Kidney capillary endothelial cell (primary cell): ENCODE measurements at regions not wholly inside any gene's neighbourhood (a gene's known extent, or its start where the extent isn't known, plus 50 kb on each side); places are given as distances from the start of the nearest gene placed in this dataset.

ENCODE experiments used
- DNase-seq: peaks from one replicate; pipeline ENCODE4 v3.0.0-alpha.2; 2018; ENCODE audit warnings: low spot score

DNA sequence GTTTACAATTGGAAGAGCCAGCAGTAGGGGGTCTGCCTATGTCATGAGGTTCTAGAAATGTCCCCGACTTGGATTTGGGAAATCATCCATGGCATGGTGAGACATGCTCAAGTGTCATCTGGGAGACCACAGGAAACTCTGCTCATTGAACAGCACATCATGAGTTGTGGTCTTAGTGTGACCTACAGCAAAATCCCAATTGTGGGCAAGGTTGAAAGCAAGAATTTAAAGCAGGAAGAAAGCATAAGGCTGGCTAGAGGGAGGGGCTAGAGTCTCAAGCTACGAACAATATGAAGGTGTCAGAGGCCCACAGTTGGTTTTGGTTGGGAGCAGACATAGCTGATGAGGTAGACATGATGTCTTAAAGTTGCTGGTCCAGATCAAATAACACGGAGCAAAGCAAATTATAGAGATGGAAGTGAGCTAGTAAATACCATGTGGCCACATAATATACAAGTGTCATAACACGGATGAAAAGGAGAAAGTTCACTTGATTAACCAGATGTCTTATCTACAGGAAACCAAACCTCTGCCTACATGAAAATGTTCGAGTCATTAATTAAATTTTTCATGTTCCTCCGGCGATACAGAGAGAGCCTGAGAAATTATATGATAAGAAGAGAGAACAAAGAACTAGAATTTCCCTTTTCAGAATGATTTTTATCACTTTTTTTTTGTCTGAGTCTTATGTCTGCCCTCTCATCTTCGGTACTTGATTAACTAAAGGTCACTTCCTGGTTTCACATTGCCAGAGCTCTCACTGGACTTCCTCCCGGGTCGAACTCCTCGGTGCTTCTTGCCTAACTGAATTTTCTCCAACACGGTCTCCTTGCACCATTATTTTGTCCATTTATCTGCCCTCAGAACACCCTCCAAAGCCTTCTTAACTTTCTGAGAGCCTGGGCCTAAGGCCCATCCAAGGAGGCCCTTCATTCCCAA, 67.5 kb upstream of the DUSP10 start:
- no peak for DNase-seq

DNA sequence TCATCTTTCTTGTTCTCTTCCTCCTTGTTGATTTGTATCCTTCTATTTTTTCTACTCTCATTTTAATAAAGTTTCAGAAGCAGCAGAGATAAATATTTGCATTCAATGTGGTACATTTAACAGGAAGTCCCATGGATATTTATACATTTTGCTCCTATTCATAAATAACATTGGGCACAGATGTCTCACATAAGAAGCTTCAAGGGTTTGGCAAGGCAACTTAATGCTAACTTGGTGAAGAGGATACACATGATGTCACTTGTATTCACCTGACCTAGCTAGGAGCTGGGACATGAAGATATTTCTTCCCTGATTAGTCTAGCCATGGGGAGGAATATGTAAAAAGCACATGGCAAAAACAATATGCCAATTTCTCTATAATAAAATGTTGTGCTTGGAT, 65.1 kb upstream of the DUSP10 start:
- no peak for DNase-seq

DNA sequence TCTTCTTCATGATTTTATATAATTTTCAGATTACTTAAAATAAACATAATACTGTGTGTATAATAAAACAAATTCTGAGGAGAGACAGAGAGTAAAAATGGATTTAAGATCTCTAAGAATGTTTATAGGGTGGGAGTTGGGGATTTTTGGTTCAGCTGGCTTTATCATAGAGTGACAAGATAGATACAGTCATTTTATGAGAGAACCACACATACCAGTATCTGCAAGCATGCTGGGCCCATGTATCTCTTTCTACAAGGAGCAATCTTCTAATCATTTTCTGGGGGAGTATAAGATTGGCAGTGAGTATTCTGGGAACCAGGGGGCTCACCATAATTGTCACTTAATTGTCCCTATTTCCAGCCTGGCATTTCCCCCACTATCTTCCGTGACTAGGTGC, 64.3 kb upstream of the DUSP10 start:
- DNase-seq, result no peak

DNA sequence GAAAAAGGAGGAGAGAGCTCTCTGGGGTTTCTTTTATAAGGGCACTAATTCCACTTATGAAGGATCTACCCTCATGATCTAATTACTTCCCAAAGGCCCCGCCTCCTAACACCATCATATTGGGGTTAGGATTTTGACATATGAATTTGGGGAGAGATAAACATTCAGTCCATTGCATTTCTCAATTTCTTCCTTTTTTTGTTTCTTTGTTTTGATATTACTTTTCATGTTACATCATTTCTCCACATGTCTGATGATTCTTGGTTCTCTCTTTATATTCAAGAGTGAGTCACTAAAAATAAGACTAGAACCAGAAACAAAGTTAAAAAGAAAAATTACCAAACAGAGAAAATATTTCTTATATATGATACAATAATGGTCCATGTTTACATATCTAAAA, 63.2 kb upstream of the DUSP10 start:
- no peak for DNase-seq

DNA sequence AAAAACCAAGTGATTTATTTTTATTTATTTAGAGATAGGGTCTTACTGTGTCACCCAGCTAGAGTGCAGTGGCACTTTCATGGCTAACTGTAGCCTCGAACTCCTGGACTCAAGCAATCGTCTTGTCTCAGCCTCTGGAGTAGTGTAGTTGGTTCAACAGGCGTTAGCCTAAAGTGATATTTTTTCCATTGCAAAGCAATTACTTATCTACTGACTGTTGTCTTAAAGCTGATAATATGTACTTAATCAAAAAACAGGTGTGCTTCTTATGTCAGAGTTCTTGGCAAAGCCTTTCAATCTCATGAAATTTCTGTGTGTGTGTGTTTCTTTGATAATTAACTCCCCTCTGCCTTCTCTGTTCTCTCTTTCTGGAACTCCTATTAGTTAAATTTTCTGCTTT, 62.4 kb upstream of the DUSP10 start:
- no peak for DNase-seq

DNA sequence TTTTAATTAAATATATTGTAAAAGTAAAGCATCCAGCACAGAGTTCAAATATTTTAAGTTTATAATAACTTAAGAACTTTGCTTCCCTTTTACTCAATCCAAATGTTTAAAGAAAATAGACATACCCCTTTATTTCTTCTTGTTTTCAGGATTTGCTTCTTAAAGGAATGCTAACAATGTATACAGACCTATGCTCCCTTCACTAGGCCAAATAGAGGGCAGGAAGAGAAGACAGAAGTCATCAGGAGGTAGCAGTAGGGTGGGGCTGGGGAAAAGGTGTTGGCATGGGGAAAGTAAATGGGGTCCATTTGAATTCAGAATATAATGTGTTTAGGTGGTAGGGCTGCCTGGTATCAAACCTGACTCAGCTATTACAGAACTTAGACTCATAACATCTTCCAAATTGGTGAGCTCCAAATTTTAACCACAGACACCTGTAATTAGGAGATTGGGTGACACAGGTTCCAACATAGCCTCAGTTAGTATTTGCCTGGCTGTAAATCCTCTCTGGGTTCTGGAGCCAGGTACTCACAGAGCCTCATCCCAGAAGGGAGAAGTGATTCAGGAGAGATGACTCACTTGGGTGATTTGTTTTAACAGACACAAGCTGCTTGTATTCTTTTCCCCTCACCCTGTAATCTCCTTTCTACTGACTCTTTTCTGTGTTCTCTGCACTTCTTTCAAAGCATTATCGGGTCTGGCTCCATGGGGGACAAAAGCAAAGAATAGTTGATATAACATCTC, 60.1 kb upstream of the DUSP10 start:
- DNase-seq, result peak; percentile 43

DNA sequence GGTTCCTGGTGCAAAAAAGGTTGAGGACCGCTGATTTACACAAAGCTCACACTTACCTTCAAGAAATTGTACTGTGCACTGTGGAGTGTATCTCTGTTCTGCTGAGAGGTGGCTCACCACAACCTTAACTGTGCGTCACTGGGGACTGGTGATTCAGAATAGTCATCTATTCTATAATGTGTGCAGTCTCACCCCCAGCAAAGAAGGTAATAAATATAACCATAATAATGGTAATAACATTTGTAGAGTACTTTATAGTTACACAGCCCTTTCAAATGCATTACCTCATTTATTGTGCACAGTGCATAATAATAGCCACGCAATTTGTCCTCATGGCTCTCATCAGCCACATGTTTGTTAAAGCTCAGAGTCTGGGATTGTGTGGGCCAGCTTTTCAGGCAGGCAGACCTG, 59.4 kb upstream of the DUSP10 start:
- DNase-seq, result no peak

DNA sequence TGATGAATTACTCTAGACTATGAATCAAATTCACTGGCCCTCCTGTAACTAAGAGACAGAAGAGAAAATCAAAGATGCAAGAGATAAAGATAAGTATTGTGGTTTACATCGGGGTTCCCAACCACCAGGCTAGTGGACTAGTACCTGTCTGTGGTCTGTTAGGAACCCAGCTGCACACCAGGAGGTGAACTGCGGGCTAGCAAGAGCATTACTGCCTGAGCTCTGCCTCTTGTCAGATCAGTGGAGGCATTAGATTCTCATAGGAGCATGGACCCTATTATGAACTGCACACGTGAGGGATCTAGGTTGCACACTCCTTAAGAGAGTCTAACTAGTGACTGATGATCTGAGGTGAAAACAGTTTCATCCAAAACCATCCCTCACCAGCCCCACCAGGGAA, 58.9 kb upstream of the DUSP10 start:
- DNase-seq, result no peak

DNA sequence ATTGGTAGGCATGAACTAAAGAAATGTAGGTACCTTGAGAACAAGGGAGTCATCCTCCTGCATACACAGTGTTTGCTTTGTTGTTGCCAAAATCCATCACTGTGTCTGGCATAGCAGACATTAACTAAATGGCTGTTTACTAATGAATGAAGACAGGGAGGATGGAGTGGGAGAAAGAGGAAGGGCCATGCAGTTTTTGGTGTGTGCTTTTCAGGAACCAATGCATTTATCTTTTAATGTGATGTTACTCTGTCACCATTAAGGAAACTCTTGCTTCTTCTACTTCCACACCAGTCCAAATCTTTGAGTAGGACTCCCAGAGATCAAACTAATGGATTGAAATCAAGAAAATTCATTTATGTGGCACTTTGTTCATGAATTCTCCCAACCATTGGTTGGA, 55.6 kb upstream of the DUSP10 start:
- DNase-seq, result no peak

DNA sequence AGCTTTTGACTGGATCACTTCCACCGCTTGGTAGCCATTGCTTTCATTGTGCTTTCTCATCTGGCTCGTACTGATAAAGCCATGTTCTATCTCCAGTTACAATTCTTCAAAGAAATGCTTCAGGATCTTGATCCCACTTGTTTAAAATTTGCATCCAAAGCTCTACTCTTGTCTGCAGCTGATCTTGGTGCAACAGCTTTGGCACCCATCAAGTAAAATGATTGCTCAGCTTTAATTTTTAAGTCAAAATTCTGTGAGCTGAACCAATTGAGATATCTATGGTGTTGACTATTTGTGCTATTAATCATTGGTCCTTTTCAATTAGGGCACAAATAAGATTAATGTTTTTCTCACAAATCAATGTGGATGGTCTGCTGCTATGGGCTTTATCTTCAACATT, 54.8 kb upstream of the DUSP10 start:
- no peak for DNase-seq

DNA sequence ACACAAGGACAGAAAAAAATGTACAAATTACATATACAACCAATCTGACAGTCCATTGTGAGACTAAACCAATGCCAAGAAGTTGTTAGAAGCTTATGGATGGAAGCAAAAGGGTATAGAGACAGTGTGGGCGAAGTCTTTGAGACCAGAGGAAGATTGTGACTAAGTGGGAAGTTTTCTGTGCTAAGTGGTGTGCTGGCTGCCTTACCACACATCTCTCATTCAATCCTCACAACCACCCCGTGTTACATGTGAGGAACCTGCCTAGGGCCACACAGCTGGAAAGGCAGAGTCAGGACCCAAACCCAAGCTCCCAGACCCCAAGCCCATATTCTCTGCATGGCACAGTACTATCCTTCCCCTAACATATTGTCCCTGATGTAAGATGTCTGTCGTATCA, 53.5 kb upstream of the DUSP10 start:
- no peak for DNase-seq

DNA sequence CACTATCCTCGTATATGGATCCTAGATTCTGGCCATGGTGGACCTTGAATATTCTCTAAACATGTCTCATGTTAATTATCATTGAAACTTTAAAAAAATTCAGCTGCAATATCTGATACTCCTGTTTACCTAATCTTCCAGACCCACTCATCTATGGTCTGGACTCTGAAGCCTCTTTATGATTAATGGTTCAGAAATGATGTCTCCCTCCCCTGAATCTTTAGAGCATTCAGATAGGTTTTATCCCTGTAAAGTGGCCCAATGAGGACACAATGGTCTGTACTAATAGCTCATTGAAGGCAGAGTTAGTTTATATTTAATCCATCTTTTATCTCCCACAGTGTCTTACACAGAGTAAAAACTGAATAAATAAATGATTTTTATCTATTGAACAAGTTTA, 53.0 kb upstream of the DUSP10 start:
- DNase-seq, result no peak

DNA sequence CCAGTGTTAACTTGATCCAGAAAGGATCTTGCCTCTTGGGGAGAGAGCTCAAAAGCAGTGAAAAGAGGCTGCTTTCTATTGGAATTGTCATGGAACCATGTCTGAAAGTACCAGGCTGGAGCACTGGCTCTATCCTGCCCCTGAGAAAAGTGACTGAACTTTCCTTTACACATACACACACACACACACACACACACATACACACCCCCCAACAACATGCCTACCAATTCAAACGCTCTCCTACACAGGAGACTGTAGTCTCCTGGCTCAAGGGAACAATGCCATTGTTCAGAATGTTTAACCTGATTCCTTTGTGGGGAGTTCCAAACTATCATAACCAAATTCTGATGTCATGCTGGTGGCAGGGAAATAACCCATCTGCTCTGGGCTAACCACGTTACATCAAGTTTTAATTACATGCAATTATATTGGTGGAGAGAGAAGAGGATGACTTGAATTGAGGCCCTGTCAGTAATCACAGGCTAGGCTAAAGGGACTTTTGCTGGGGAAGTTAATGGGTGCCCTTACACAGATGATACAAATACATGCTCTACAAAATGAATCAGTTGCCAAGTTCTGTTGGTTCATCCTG, 52.3 kb upstream of the DUSP10 start:
- no peak for DNase-seq

DNA sequence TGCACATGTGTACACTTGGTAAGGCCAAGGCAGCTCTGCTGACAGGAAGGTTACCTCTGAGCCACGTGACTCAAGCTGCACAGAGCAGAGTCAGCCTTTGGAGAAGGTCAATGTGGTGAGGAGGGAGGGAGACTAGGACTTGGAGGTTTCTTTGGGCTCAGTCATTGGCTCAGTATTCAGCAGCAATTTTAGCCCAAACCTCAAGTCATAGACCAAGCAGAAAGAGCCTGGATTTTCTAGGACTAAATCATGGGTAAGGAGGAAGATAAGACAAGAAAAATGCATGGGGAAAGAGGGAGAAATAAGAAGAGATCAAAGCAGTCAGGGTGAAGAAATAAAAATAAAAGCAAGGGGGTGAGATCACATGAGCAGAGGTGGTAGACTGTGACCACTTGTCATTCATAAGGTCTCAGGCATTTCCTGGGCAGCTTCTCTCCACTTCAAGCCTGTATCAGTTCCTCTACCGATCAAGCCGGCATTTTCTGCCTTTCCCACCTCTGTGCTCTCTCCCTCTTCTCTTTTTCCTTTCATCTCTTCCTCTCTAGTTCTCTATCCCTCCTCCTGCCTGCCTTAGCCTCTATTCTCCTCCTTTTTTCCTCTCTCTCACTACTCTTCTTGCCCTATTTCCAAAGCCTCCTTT, 51.7 kb upstream of the DUSP10 start:
- no peak for DNase-seq

DNA sequence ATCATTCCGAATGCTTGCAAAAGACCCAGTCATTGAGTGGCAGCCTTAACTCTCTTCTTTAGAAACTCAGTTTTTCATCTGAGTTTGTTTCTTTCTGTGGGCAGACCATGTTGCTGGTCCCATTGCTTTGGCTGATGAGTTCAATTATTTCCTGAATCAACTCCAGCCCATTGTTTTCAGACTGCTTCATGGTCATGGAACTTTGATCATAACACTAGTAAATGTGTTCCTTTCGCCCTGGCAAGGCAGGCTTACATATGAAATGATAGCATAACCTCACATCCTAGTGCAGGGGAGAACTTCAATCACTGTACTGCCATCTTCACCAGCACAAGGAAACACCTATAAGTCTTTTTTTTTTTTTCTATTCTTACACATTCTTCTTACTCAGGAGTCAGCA, 50.0 kb upstream of the DUSP10 start:
- DNase-seq, result no peak
